NCI-H2227 (cell line): ENCODE measurements at regions not wholly inside any gene's neighbourhood (a gene's known extent, or its start where the extent isn't known, plus 50 kb on each side); places are given as distances from the start of the nearest gene placed in this dataset.

Source experiments
- DNase-seq: peaks from one replicate; lab custom pipeline; 2025; ENCODE audit not compliant: unreplicated experiment; lab: John Stamatoyannopoulos, UW

- no peak for DNase-seq
Measured at GRCh38 chr9:99362321-99362720, 140.2 kb downstream of the SEC61B start.

GRCh38 chr9:99363509-99363908, 141.4 kb downstream of the SEC61B start:
- DNase-seq, result no peak

GRCh38 chr9:99365233-99365980, 143.3 kb downstream of the SEC61B start:
- no peak for DNase-seq

GRCh38 chr9:99366183-99366582, 144.1 kb downstream of the SEC61B start:
- no peak for DNase-seq

- no peak for DNase-seq
Measured at GRCh38 chr9:99366621-99367020, 144.5 kb downstream of the SEC61B start.

- peak; percentile 27 for DNase-seq
Measured at GRCh38 chr9:99368341-99369326, 146.6 kb downstream of the SEC61B start.

- DNase-seq, result no peak
Measured at GRCh38 chr9:99369327-99369722, 147.2 kb downstream of the SEC61B start.

- DNase-seq, result no peak
Measured at GRCh38 chr9:99370376-99370775, 148.3 kb downstream of the SEC61B start.

- no peak for DNase-seq
Measured at GRCh38 chr9:99371376-99371775, 149.3 kb downstream of the SEC61B start.

- DNase-seq, result no peak
Measured at GRCh38 chr9:99373912-99374311, 151.8 kb downstream of the SEC61B start.

GRCh38 chr9:99374793-99375192, 152.7 kb downstream of the SEC61B start:
- no peak for DNase-seq

GRCh38 chr9:99375481-99375880, 153.4 kb downstream of the SEC61B start:
- DNase-seq, result no peak

- no peak for DNase-seq
Measured at GRCh38 chr9:99377790-99378775, 156.0 kb downstream of the SEC61B start.

GRCh38 chr9:99383536-99383935, 161.5 kb downstream of the SEC61B start:
- no peak for DNase-seq

GRCh38 chr9:99385215-99385614, 163.1 kb downstream of the SEC61B start:
- no peak for DNase-seq

- DNase-seq, result no peak
Measured at GRCh38 chr9:99385814-99386279, 163.8 kb downstream of the SEC61B start.

- DNase-seq, result no peak
Measured at GRCh38 chr9:99387431-99387830, 165.3 kb downstream of the SEC61B start.

- DNase-seq, result no peak
Measured at GRCh38 chr9:99389087-99390033, 167.3 kb downstream of the SEC61B start.

- no peak for DNase-seq
Measured at GRCh38 chr9:99391937-99392594, 170.0 kb downstream of the SEC61B start.
